ENCODE measurements at regions not wholly inside any gene's neighbourhood (a gene's known extent, or its start where the extent isn't known, plus 50 kb on each side); places are given as distances from the start of the nearest gene placed in this dataset.
"Not testable (repeated sequence)": the region's sequence is repeated elsewhere in the genome, so short reads cannot be mapped to it uniquely, and the experiment has no call there.

DNA sequence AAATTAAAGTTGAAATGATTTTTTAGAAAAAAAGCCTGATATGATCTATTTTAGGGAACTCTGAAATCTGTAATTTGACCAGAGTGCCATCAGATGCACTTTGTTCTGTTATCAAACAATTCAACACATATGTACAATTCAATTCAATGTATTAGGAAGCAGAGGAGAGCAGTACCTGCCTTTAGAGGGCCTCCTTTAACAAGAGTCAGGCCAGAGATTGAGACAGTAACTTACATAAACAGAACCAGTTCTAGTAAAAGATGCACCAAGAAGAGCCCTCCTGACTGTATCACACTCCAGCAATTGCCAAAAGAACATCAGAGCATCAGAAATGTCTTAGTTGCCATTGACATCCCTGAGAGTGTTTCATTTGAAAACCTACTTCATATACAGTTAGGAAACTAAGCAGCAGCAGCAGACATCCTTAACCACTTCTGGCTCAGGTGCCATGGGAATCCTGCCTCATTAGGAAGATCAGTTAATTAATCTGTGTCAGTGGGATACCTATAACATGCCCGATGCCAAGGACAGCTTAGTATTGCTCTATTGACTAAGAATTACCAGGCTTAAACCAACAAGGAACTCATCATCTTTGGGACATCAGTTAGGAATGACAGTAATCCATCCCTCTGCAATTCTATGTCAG is 1222.6 kb upstream of the LRRN3 start:
- Mint-ChIP-seq H3K27me3 (no peaks in the 10 kb centered on the region), H3K27ac (no peak overlapping the region), H3K4me1 (ENCODE audit: low read depth) (no peaks in the 10 kb centered on the region), H3K9me3 (no peaks in the 10 kb centered on the region), H3K4me3 (no peak overlapping the region), H3K36me3 (ENCODE audit: low read depth) (no peaks in the 10 kb centered on the region)
- no peak for DNase-seq

DNA sequence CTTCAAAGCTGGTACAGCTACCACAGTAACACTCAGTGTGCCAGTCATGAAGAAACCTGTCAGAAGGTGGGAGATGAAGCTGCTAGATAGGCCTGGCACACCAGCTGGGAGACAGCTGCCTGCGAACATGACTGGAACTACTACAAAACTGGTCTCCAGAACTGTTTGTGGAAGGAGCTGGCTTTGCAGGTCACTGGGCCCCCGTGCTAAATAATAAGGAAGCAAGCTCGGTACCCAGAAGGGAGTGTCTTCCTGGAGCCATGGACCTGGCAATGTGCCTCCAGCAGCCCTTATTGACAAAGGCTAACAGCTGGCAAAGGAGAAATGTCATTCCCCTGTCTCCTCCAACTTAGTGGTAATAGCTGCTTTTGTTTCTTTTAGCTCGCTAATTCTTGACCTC is 1217.6 kb upstream of the LRRN3 start:
- no peaks in the 10 kb centered on the region for H3K9me3 Mint-ChIP-seq
- H3K36me3 Mint-ChIP-seq (ENCODE audit: low read depth): no peaks in the 10 kb centered on the region
- no peaks in the 10 kb centered on the region for H3K27me3 Mint-ChIP-seq
- no peak overlapping the region for H3K27ac Mint-ChIP-seq
- H3K4me3 Mint-ChIP-seq: no peak overlapping the region
- no peak for DNase-seq
- H3K4me1 Mint-ChIP-seq (ENCODE audit: low read depth): no peaks in the 10 kb centered on the region

DNA sequence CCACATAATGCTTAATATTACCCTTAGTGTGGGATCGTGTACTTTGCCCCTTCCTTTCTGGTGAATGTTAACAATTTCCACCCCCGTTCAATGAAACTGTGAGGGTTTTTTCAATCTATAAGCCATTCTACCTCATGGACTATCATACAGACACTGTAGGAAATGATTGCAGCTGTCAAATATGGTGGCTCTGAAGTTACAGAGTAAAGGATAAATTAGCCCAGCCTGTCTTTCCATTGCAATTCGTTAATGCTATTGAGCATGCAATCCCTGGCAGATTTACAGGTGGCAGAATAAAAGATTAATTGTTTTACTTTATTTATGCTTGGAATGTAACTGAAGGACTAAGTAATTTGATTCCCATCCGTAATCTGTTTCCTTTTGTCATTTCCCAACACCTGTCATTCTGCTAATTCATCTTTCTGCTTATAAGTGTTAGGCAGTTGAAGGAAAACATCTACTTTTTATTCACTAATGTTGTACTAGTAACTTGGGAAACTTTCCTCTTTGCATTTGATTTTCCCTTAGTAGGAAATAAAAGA is 1211.6 kb upstream of the LRRN3 start:
- Mint-ChIP-seq H3K27ac (no peak overlapping the region), H3K4me1 (ENCODE audit: low read depth) (no peaks in the 10 kb centered on the region), H3K36me3 (ENCODE audit: low read depth) (no peaks in the 10 kb centered on the region), H3K27me3 (no peaks in the 10 kb centered on the region), H3K9me3 (no peaks in the 10 kb centered on the region), H3K4me3 (no peak overlapping the region)
- no peak for DNase-seq

DNA sequence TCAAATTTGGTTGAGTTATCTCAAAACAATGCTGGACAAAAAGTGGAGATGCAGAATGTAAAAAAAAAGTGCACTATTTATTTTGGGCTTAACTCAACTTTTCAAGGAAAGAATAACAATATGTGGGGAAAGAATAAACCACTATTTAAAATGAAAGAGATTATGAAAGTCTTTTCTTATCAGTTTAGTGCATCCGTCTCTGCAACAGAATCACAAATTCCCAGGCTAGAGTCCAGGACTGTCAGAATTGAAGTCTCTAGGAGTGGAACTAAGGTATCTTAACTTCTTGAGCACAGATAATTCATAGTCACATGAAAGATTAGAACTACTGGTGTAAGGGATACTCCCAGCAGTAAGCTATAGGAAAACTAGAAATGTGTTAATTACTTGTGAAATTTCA is 1200.3 kb upstream of the LRRN3 start:
- no peak for DNase-seq
- Mint-ChIP-seq H3K27ac (no peak overlapping the region), H3K36me3 (ENCODE audit: low read depth) (no peaks in the 10 kb centered on the region), H3K4me3 (no peak overlapping the region), H3K4me1 (ENCODE audit: low read depth) (no peaks in the 10 kb centered on the region), H3K27me3 (no peaks in the 10 kb centered on the region), H3K9me3 (peaks cover 2% of the 10 kb centered on the region)

DNA sequence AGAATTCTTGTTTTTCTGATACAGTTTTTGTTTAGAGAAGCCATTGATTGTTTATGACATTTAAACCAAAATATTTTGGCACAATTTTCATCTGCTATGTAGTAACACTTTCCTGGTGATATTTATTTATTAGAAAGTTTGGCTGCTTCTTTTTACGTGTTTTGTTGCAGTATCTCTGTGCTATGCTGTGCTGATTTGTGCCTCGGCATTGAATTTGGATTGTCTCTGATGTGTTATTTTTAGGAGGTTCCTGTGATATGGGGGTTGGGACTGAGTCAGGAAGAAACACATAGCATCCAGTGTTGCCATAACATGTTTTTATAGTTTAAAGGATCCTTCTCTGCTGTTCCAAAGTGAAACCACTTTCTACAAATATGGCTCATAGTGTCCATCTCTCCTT is 1197.7 kb upstream of the LRRN3 start:
- Mint-ChIP-seq H3K9me3 (peaks cover 2% of the 10 kb centered on the region), H3K36me3 (ENCODE audit: low read depth) (no peaks in the 10 kb centered on the region), H3K27me3 (no peaks in the 10 kb centered on the region), H3K4me3 (no peak overlapping the region), H3K4me1 (ENCODE audit: low read depth) (no peaks in the 10 kb centered on the region), H3K27ac (no peak overlapping the region)
- no peak for DNase-seq

DNA sequence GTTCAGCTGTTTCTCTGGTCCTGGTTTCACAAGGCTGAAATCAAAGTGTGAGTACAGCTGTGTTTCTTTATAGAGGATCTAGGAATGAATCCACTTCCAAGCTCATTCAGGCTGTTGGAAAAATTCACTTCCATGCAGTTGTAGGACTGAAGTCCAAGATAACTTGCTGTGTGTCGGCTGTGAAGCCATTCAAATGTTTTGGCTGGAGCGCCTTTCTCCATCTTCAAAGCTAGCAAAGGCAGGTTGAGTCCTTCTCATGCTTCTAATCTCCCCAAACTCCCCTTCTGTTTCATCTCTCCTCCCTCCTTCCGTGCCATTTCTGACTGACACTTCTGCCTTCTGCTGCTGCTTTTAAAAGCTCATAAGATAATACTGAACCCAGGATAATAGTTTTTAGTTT is 1195.4 kb upstream of the LRRN3 start:
- Mint-ChIP-seq H3K9me3 (no peaks in the 10 kb centered on the region), H3K4me1 (ENCODE audit: low read depth) (no peaks in the 10 kb centered on the region), H3K27ac (no peak overlapping the region), H3K27me3 (no peaks in the 10 kb centered on the region), H3K36me3 (ENCODE audit: low read depth) (no peaks in the 10 kb centered on the region), H3K4me3 (no peak overlapping the region)
- no peak for DNase-seq

DNA sequence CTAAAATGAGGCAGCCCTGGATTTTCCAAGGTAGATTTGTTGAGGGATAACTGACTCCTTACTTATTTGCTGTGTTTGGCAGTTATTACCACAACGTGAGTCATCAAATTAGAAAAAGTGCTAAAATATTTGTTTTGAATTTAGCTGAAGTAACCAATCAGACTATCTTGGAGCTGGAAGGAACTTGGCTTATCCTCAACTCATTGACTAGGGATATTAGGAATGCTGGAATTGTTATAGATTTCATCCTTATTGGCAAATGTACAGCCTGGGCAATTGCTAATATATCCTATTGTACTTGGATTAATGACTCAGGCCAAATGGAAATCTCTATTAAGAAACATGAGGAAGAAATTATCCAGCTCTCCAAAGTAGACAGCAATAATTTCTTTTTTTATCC is 1189.0 kb upstream of the LRRN3 start:
- DNase-seq: no peak
- Mint-ChIP-seq H3K4me3 (no peak overlapping the region), H3K4me1 (ENCODE audit: low read depth) (no peaks in the 10 kb centered on the region), H3K36me3 (ENCODE audit: low read depth) (no peaks in the 10 kb centered on the region), H3K27me3 (no peaks in the 10 kb centered on the region), H3K27ac (no peak overlapping the region), H3K9me3 (no peaks in the 10 kb centered on the region)

DNA sequence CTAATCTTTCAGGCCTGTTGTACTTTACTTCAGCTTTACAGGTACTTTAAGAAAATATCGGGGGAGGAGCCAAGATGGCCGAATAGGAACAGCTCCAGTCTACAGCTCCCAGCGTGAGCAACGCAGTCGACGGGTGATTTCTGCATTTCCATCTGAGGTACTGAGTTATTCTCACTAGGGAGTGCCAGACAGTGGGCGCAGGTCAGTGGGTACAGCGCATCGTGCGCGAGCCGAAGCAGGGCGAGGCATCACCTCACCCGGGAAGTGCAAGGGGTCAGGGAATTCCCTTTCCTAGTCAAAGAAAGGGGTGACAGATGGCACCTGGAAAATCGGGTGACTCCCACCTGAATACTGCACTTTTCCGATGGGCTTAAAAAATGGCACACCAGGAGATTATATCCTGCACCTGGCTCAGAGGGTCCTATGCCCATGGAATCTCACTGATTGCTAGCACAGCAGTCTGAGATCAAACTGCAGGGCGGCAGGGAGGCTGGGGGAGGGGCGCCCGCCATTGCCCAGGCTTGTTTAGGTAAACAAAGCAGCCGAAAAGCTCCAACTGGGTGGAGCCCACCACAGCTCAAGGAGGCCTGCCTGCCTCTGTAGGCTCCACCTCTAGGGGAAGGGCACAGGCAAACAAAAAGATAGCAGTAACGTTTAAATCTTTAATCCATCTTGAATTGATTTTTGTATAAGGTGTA is 1185.4 kb upstream of the LRRN3 start:
- H3K27ac Mint-ChIP-seq; H3K4me1 Mint-ChIP-seq (ENCODE audit: low read depth); H3K27me3 Mint-ChIP-seq; DNase-seq; H3K36me3 Mint-ChIP-seq (ENCODE audit: low read depth); H3K4me3 Mint-ChIP-seq; H3K9me3 Mint-ChIP-seq: not testable (repeated sequence)

DNA sequence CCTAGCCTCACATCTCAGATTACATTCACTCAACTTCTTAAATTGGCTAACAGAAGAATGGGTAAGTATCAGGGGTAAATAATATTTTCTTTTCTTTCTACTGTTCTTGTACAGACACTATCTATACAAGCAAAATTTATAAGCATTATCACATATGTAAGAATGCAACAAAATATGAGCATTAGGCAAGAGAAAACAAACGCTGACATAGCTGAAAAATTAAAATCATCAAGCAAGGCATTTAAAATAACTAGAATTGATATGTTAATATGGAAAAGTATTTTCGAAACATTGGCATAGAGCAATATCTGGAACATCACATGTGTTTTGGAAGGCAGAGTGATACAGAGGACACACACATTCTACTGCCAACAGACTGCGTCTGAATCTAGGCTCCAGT is 1175.3 kb upstream of the LRRN3 start:
- Mint-ChIP-seq H3K4me3 (no peak overlapping the region), H3K9me3 (peaks cover 4% of the 10 kb centered on the region), H3K27me3 (no peaks in the 10 kb centered on the region), H3K27ac (no peak overlapping the region), H3K4me1 (ENCODE audit: low read depth) (no peaks in the 10 kb centered on the region), H3K36me3 (ENCODE audit: low read depth) (no peaks in the 10 kb centered on the region)
- no peak for DNase-seq

DNA sequence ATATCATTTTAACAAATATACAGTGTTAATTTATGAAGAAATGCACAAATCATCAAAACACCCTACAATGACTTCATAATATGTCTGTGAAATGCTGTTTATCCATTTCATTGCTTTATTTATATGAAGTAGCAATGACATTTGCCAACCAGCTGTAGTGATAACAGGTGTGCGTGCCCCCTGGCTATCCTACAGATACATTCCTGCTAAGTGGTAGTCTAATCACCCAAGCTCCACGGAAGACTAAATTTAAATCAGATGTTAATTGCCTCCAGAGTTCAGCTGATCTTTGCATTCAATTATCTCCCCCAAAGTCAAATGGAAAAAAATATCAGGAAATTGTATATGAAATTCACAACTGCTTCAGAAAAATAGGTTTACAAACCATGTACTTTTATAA is 1164.2 kb upstream of the LRRN3 start:
- no peak overlapping the region for H3K4me3 Mint-ChIP-seq
- H3K9me3 Mint-ChIP-seq: peaks cover 9% of the 10 kb centered on the region
- DNase-seq: no peak
- no peaks in the 10 kb centered on the region for H3K36me3 Mint-ChIP-seq (ENCODE audit: low read depth)
- H3K27ac Mint-ChIP-seq: no peak overlapping the region
- H3K27me3 Mint-ChIP-seq: no peaks in the 10 kb centered on the region
- no peaks in the 10 kb centered on the region for H3K4me1 Mint-ChIP-seq (ENCODE audit: low read depth)

DNA sequence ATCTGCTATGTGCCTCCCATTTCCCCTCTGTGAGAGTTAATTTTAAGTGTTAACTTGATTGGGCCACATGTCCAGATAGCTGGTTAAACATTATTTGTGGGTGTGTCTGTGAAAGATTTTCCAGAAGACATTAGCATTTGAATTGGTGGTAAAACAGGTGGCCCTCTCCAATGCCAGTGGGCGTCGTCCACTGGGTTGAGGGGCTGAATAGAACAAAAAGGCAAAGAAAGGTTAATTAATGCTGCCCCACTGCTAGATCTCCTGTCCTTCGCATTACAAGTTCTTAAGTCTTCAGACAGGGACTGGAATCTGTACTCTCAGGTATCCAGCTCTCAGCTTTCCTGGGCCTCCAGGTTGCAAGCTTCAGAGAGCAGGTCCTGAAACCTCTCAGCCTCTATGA is 1160.9 kb upstream of the LRRN3 start:
- no peaks in the 10 kb centered on the region for H3K36me3 Mint-ChIP-seq (ENCODE audit: low read depth)
- no peak overlapping the region for H3K27ac Mint-ChIP-seq
- DNase-seq: no peak
- no peaks in the 10 kb centered on the region for H3K9me3 Mint-ChIP-seq
- H3K4me1 Mint-ChIP-seq (ENCODE audit: low read depth): no peaks in the 10 kb centered on the region
- no peaks in the 10 kb centered on the region for H3K27me3 Mint-ChIP-seq
- no peak overlapping the region for H3K4me3 Mint-ChIP-seq

DNA sequence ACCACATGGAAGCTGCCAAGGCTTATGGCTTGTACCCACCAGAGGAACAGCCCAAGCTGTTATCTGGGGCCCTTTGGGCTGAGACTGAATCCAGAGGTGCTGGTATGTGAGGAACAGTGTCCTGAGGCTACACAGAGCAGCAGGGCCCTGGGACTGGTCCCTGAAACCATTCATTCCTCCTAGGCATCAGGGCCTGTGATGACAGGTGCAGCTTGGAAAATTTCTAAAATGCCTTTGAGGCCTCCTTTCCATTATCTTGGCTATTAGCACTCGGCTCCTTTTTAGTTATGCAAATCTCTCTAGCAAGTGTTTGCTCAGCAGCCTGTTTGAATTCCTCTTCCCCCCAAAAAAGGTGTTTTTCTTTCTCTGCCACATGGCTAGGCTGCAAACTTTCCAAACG is 1151.7 kb upstream of the LRRN3 start:
- Mint-ChIP-seq H3K4me1 (ENCODE audit: low read depth) (no peaks in the 10 kb centered on the region), H3K27ac (no peak overlapping the region), H3K4me3 (no peak overlapping the region), H3K36me3 (ENCODE audit: low read depth) (no peaks in the 10 kb centered on the region), H3K9me3 (peaks cover 3% of the 10 kb centered on the region), H3K27me3 (no peaks in the 10 kb centered on the region)
- DNase-seq: no peak

DNA sequence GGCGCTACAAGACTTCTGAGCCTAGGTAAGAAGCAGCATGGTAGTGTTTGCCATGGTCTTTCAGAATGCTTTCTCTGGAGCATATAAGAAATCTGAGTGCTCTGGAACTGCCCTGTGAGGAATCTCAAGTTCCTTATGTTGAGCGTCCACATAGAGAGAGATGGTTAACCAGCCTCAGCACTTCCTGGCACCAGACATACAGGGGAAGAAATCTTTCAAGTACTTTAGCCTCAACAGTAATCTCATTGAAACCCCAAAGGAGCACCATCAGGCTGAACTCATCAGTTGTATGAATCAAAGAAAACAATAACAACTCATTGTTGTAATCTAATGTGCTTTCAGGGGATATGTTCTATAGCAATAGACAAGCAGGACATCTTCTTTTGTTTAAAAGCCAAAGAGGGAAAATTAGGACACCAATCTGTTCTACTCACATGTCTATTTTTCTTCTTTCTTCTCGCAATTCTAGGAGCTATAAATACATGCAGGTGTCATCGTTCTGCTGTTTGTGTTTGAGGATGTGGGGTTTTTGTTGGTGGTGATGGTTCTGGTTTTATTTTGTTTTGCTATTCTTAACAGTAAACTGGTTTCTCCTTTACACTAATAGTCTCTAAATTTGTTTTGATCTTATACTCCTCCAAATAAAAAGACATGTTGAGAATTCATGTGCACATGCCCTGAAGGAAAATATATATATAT is 1145.0 kb upstream of the LRRN3 start:
- no peaks in the 10 kb centered on the region for H3K4me1 Mint-ChIP-seq (ENCODE audit: low read depth)
- no peak overlapping the region for H3K27ac Mint-ChIP-seq
- no peaks in the 10 kb centered on the region for H3K27me3 Mint-ChIP-seq
- DNase-seq: no peak
- no peaks in the 10 kb centered on the region for H3K36me3 Mint-ChIP-seq (ENCODE audit: low read depth)
- H3K9me3 Mint-ChIP-seq: no peaks in the 10 kb centered on the region
- H3K4me3 Mint-ChIP-seq: no peak overlapping the region

DNA sequence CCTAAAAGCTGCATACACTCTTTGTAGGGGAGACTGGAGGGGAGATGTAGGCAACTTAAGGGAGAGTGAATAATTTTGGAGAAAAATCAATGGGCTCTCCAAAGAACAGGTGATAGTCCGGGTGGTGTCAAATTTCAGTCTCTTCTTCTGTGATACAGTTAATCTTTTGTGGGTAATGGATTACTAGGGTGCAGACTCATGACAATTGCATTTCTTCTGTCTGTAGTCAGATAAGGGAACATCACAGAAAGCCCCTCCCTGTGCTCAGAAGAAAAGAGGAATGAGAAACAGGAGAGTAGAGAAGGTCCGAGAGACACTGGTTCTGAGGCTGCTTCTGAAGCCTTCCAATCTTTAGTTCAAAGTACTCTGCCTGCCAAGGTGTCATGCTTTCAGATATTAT is 1140.7 kb upstream of the LRRN3 start:
- H3K4me3 Mint-ChIP-seq: no peak overlapping the region
- DNase-seq: no peak
- H3K9me3 Mint-ChIP-seq: no peaks in the 10 kb centered on the region
- no peaks in the 10 kb centered on the region for H3K4me1 Mint-ChIP-seq (ENCODE audit: low read depth)
- no peaks in the 10 kb centered on the region for H3K27me3 Mint-ChIP-seq
- H3K27ac Mint-ChIP-seq: no peak overlapping the region
- H3K36me3 Mint-ChIP-seq (ENCODE audit: low read depth): no peaks in the 10 kb centered on the region
